Spinal cord (tissue), 9 donors: ENCODE measurements at regions not wholly inside any gene's neighbourhood (a gene's known extent, or its start where the extent isn't known, plus 50 kb on each side); places are given as distances from the start of the nearest gene placed in this dataset.

Experiments
- DNase-seq, 6 donors: peaks; one replicate each; pipeline versions ENCODE4 v3.0.0 to v3.0.0-alpha.2; 2013 to 2015; ENCODE audit warnings: low spot score in 6 of 6, low read depth in 4 of 6
- H3K27ac ChIP-seq: one replicate; pipeline ENCODE4 v1.5.1; 2013; ENCODE audit warnings: low read depth, low read length, control low read depth
- H3K27me3 ChIP-seq: one replicate; pipeline ENCODE4 v1.6.1; 2013; ENCODE audit warnings: low read length; ENCODE audit not compliant: control insufficient read depth, insufficient read depth
- H3K36me3 ChIP-seq: one replicate; pipeline ENCODE4 v1.6.1; 2013; ENCODE audit warnings: low read length; ENCODE audit not compliant: control insufficient read depth, insufficient read depth
- H3K4me1 ChIP-seq: one replicate; pipeline ENCODE4 v1.6.1; 2013; ENCODE audit warnings: low read length; ENCODE audit not compliant: control insufficient read depth, insufficient read depth
- H3K4me3 ChIP-seq: one replicate; pipeline ENCODE4 v1.5.1; 2013; ENCODE audit warnings: low read depth, low read length, control low read depth
- H3K9me3 ChIP-seq: one replicate; pipeline ENCODE4 v1.6.1; 2013; ENCODE audit warnings: low read length; ENCODE audit not compliant: control insufficient read depth, insufficient read depth
- WGBS: methylation state at CpG from one replicate; pipeline ENCODE4 v1.1.5; 2013; ENCODE audit warnings: missing lambda C conversion rate; ENCODE audit not compliant: insufficient coverage; 5-methylcytosine and 5-hydroxymethylcytosine counted together
- donor health status: healthy.

DNA sequence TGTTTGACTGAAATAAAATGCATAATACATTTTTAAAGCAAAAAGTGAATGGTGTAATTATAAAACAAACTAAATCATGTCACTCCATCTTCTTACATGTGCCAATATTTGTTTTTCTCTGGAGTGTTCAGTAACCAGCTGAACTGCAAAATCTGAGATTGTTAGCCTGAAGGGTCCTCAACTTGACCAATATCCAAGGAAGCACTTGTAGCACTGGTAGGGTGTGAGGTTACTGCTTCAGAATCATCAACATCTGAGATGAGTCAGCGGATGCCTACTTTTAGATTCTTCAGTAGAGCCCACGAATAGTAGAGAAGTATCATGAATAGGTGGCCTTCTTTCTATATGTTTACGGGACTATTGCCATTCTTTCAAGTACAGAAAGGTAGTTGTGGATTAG is 226.7 kb downstream of the TLE4 start:
- Histone ChIP-seq H3K27me3 (no peaks in the 10 kb centered on the region), H3K27ac (no peak overlapping the region), H3K36me3 (no peaks in the 10 kb centered on the region), H3K9me3 (no peaks in the 10 kb centered on the region), H3K4me3 (no peak overlapping the region), H3K4me1 (no peaks in the 10 kb centered on the region)
- DNase-seq = no peak
- 100% methylated on average over 2 of the region's 3 CpGs for WGBS

DNA sequence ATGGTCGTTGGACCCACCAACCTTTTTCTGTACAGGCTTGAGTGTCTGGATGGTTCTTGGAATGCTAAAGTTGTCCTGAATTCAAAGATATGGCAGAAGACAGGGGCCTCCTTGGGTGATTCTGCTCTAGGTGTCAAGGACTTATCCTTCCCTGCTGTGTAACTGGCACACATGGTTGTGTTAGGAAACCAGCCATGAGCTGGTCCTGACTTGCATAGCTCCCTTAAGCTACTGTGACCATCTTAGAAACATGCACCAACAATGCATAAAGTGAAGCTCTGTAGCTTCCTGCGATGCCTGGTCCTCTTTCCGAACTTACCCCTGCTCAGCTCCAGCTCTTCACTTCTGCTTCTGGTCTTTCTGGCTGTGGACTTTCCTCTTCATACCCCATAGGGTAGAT is 224.6 kb downstream of the TLE4 start:
- no peak for DNase-seq
- no peaks in the 10 kb centered on the region for H3K4me1 ChIP-seq
- H3K27ac ChIP-seq = no peak overlapping the region
- no peaks in the 10 kb centered on the region for H3K36me3 ChIP-seq
- H3K27me3 ChIP-seq = no peaks in the 10 kb centered on the region
- 100% methylated on average over 2 of the region's 3 CpGs for WGBS
- H3K4me3 ChIP-seq = no peak overlapping the region
- no peaks in the 10 kb centered on the region for H3K9me3 ChIP-seq

DNA sequence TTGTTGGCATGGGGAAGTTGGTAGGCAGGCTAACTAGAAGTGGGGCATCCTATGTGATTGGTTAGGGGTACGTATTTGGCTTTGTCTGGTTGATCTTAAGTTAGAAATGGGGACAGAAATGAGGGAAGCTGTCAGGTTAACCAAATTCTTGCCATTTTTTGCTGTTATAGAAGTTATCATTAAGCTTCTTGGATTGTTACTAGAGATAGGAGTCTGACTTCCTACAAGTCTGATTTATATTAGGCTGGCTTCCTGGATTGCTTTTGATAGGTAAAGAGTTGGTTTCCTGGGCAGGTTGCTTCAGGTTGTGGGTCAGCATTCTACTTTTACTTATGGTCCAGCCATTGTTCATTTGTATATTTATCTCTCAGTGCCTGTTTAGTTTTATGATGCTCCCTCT is 216.9 kb downstream of the TLE4 start:
- H3K9me3 ChIP-seq = peaks cover 4% of the 10 kb centered on the region
- H3K4me1 ChIP-seq = no peaks in the 10 kb centered on the region
- H3K27me3 ChIP-seq = no peaks in the 10 kb centered on the region
- H3K27ac ChIP-seq = no peak overlapping the region
- H3K4me3 ChIP-seq = no peak overlapping the region
- no peak for DNase-seq
- H3K36me3 ChIP-seq = no peaks in the 10 kb centered on the region
- WGBS = 100% methylated on average over 1 of the region's 1 CpG

DNA sequence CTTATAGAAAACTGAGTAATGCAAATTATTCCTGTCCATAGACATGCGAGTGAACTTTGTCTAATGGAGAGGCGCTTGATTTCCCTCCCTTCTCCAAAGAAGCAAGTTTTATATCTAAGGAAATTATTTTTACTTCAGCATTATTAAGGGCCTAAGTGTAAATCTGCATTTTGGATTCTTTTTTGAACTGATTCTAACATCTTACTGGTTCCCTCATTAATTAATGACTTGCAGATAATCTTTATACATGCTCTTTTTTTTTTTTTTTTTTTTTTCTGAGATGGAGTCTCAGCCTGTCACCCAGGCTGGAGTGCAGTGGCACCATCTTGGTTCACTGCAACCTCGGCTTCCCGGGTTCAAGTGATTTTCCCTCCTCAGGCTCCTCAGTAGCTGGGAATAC is 209.5 kb downstream of the TLE4 start:
- no peak for DNase-seq
- no peaks in the 10 kb centered on the region for H3K9me3 ChIP-seq
- H3K27ac ChIP-seq = no peak overlapping the region
- H3K36me3 ChIP-seq = no peaks in the 10 kb centered on the region
- no peaks in the 10 kb centered on the region for H3K27me3 ChIP-seq
- H3K4me3 ChIP-seq = no peak overlapping the region
- WGBS = 100% methylated on average over 2 of the region's 4 CpGs
- H3K4me1 ChIP-seq = no peaks in the 10 kb centered on the region

DNA sequence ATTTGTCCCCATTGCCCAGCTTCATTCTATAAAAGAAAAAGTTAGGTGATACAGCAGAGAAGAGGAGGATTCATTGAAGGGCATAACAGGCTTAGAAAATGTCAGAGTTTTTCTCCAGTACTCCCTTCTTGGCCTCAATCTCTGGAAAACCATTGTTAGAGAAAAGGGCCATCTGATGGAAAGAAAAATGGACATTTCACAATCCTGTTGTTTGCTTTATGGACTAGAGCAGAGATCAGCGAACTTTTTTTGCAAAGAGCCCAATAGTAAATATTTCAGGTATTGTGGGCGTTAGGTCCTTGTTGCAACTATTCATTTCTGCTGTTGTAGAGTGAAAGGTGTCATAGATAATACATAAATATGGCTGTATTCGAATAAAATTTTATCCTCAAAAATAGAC is 208.8 kb downstream of the TLE4 start:
- DNase-seq = no peak
- Histone ChIP-seq H3K4me3 (no peak overlapping the region), H3K4me1 (no peaks in the 10 kb centered on the region), H3K27me3 (no peaks in the 10 kb centered on the region), H3K9me3 (no peaks in the 10 kb centered on the region), H3K27ac (no peak overlapping the region), H3K36me3 (no peaks in the 10 kb centered on the region)
- WGBS = no CpG with 5 or more reads among the region's 3 CpGs

DNA sequence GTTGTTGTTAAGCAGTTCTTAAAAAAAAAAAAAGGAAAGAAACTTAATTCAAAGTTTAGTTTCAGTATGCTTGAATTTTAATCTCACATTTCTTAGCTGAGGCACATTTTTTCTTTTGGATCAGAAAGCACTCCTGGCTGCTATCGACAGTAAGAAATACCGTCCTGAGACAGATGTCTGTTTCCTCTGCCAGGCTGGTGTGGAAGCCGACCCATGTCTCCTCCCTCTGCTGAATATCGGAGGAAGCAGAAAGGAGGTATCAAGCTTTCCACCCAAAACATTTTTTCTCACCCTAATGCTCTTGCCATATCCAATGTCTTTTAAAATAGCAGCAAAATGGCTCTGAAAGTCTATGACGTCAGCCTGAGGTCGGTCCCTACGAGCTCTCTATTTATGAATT is 208.1 kb downstream of the TLE4 start:
- H3K27ac ChIP-seq = no peak overlapping the region
- WGBS = 100% methylated on average over 4 of the region's 7 CpGs
- no peaks in the 10 kb centered on the region for H3K4me1 ChIP-seq
- H3K9me3 ChIP-seq = no peaks in the 10 kb centered on the region
- DNase-seq = peak in 1 of 6 donors; percentile 65
- no peaks in the 10 kb centered on the region for H3K36me3 ChIP-seq
- H3K27me3 ChIP-seq = no peaks in the 10 kb centered on the region
- no peak overlapping the region for H3K4me3 ChIP-seq

DNA sequence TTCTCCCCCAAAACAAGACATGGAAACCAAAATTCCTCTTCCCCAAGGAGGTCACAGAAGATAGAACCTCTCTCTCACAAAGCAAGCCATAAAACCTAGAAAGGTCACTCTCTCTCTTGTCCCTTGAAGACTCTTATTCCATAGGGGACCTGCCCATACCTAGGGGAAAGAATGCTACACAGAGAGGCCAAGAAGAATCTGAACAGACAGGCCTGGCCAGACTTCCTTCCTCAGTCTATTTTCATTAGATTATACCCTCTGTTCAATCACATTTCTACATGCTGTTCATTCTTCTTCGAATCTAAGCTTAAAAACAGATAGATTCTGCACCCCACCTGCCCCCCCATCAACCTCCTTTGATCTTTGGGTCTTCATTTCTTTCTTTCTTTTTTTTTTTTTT is 206.8 kb downstream of the TLE4 start:
- no peaks in the 10 kb centered on the region for H3K27me3 ChIP-seq
- no peak overlapping the region for H3K4me3 ChIP-seq
- no peak for DNase-seq
- no peaks in the 10 kb centered on the region for H3K36me3 ChIP-seq
- H3K9me3 ChIP-seq = no peaks in the 10 kb centered on the region
- no peaks in the 10 kb centered on the region for H3K4me1 ChIP-seq
- H3K27ac ChIP-seq = no peak overlapping the region
- 100% methylated on average over 1 of the region's 1 CpG for WGBS

DNA sequence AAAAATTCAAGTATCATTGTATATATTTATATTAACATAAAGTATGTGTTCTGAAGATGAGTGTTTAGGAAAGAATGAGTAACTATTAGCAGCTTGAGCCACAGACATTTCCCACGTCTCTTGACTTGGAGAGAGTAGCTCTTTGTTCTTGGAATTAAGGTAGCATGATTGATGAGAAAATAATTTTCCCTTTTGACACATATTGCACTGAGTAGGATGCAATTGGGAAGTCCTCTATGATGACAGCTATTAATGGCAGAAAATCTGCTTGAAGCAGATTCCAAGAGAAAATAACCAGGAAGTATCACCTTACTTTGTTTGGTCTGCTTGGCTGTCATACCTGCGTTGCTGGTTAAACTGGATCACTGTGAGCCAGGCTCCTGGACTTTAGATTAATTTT is 204.8 kb downstream of the TLE4 start:
- H3K27me3 ChIP-seq = no peaks in the 10 kb centered on the region
- no peak overlapping the region for H3K27ac ChIP-seq
- H3K4me1 ChIP-seq = no peaks in the 10 kb centered on the region
- H3K36me3 ChIP-seq = no peaks in the 10 kb centered on the region
- H3K9me3 ChIP-seq = no peaks in the 10 kb centered on the region
- 100% methylated on average over 1 of the region's 2 CpGs for WGBS
- no peak overlapping the region for H3K4me3 ChIP-seq
- no peak for DNase-seq
